A549 (cell line): ENCODE measurements at regions not wholly inside any gene's neighbourhood (a gene's known extent, or its start where the extent isn't known, plus 50 kb on each side); places are given as distances from the start of the nearest gene placed in this dataset.

Experiments used
- ATAC-seq, 2 experiments: fragments of 200-7000 bp in 1 of 2; fragments of >200 bp in 1 of 2; cut with Nextera tagmentation in 1 of 2; cut with Tn5 transposase in 1 of 2; 3 replicates each; pipeline versions ENCODE4 v1.8.0 to v1.9.1; 2018 to 2020; ENCODE audit warnings: mild to moderate bottlenecking in 1 of 2, moderate library complexity in 1 of 2
- CTCF ChIA-PET: fragments of 300-600 bp; sonication (Branson Sonifier 250); formaldehyde crosslinking; extraction: SDS; loops from one replicate; lab custom pipeline; 2021; ENCODE audit warnings: antibody characterized with exemption, inconsistent platforms; lab: Yijun Ruan, JAX
- POLR2A ChIA-PET: fragments of 350-600 bp; formaldehyde crosslinking; extraction: SDS; loops from one replicate; lab custom pipeline; 2021; ENCODE audit warnings: antibody characterized with exemption, inconsistent platforms; lab: Yijun Ruan, JAX
- DNase-seq, 2 experiments: peaks; one replicate each; pipeline versions ENCODE4 v3.0.0 to v3.0.0-alpha.2; 2011 to 2016; ENCODE audit warnings: low read depth in 1 of 2, low spot score in 1 of 2
- FAIRE-seq: peaks from 2 replicates; lab custom pipeline; 2011; peaks lifted over from hg19 to GRCh38; lab: Jason Lieb, UNC
- H3K27ac ChIP-seq, 2 experiments: fragments of >200 bp; sonication (Bioruptor Twin); formaldehyde crosslinking; 3 replicates each; pipeline ENCODE4 v1.5.1; 2016 to 2017
- H3K4me1 ChIP-seq: fragments of >200 bp; sonication (Bioruptor Twin); formaldehyde crosslinking; 3 replicates; pipeline ENCODE4 v1.6.1; 2016
- H3K4me2 ChIP-seq: fragments of >200 bp; sonication (Bioruptor Twin); formaldehyde crosslinking; 3 replicates; pipeline ENCODE4 v1.6.1; 2016
- H3K4me3 ChIP-seq: fragments of >200 bp; sonication (Bioruptor Twin); formaldehyde crosslinking; 3 replicates; pipeline ENCODE4 v1.5.1; 2016
- H3K9me3 ChIP-seq: fragments of >200 bp; sonication (Bioruptor Twin); formaldehyde crosslinking; 3 replicates; pipeline ENCODE4 v1.6.1; 2016
- ATOH8 ChIP-seq: fragments of 250-450 bp; sonication (Bioruptor Pico); IDR thresholded peaks from 2 replicates; pipeline ENCODE4 v1.5.0; 2020; ENCODE audit warnings: low read depth, mild to moderate bottlenecking, moderate library complexity
- BCL3 ChIP-seq: fragments of >200 bp; sonication (Bioruptor Twin); formaldehyde crosslinking; IDR thresholded peaks from 3 replicates; pipeline ENCODE4 v1.6.1; 2016
- E2F6 ChIP-seq: IDR thresholded peaks from 2 replicates; pipeline ENCODE4 v1.6.1; 2012; ENCODE audit warnings: low read depth, borderline replicate concordance
- EHF ChIP-seq: fragments of 250-450 bp; sonication (Bioruptor Pico); IDR thresholded peaks from 2 replicates; pipeline ENCODE4 v1.5.0; 2020; ENCODE audit warnings: mild to moderate bottlenecking
- EHMT2 ChIP-seq: fragments of 200-600 bp; sonication (generic); IDR thresholded peaks from 2 replicates; pipeline ENCODE4 v1.6.1; 2016; ENCODE audit warnings: antibody characterized with exemption, low read depth, mild to moderate bottlenecking, moderate library complexity
- EP300 ChIP-seq, 2 experiments: fragments of >200 bp; sonication (Bioruptor Twin); formaldehyde crosslinking; IDR thresholded peaks; 2 replicates in 1 of 2; 3 replicates in 1 of 2; pipeline ENCODE4 v1.6.1; 2016 to 2017
- FOSB ChIP-seq: fragments of 250-450 bp; sonication (Bioruptor Pico); IDR thresholded peaks from 2 replicates; pipeline ENCODE4 v1.5.0; 2020; ENCODE audit warnings: mild to moderate bottlenecking, moderate library complexity
- HEYL ChIP-seq: fragments of 250-450 bp; sonication (Bioruptor Pico); IDR thresholded peaks from 2 replicates; pipeline ENCODE4 v1.8.0; 2021; ENCODE audit warnings: mild to moderate bottlenecking, moderate library complexity
- HOXA7 ChIP-seq: fragments of 250-450 bp; sonication (Bioruptor Pico); IDR thresholded peaks from 2 replicates; pipeline ENCODE4 v1.5.0; 2020; ENCODE audit warnings: mild to moderate bottlenecking, moderate library complexity
- HOXB5 ChIP-seq: fragments of 250-450 bp; sonication (Bioruptor Pico); IDR thresholded peaks from 2 replicates; pipeline ENCODE4 v1.5.0; 2020; ENCODE audit warnings: mild to moderate bottlenecking, moderate library complexity
- JUN ChIP-seq, 2 experiments: fragments of >200 bp; sonication (Bioruptor Twin); formaldehyde crosslinking; IDR thresholded peaks; 2 replicates in 1 of 2; 3 replicates in 1 of 2; pipeline ENCODE4 v1.6.1; 2016 to 2017
- KDM1A ChIP-seq: fragments of 200-600 bp; sonication (generic); IDR thresholded peaks from 2 replicates; pipeline ENCODE4 v1.6.1; 2016; ENCODE audit warnings: low read depth, mild to moderate bottlenecking
- MAFK ChIP-seq: fragments of 450-650 bp; IDR thresholded peaks from 2 replicates; pipeline ENCODE4 v1.6.1; 2014; ENCODE audit not compliant: partially characterized antibody
- MAZ ChIP-seq: fragments of 150-350 bp; IDR thresholded peaks from 2 replicates; pipeline ENCODE4 v1.6.1; 2014; ENCODE audit warnings: antibody characterized with exemption, low read depth, low read length, borderline replicate concordance
- MYC ChIP-seq: IDR thresholded peaks from 2 replicates; pipeline ENCODE4 v1.6.1; 2012; ENCODE audit warnings: mild to moderate bottlenecking, inconsistent platforms, low read length, improper control_type of control experiment, borderline replicate concordance
- POLR2A ChIP-seq: IDR thresholded peaks from 2 replicates; pipeline ENCODE4 v1.6.1; 2012; ENCODE audit warnings: mild to moderate bottlenecking, low read length
- POLR2AphosphoS2 ChIP-seq: conservative IDR thresholded peaks from 2 replicates; pipeline ENCODE4 v1.6.1; 2012; ENCODE audit warnings: low read length, improper control_type of control experiment, inconsistent platforms
- RAD21 ChIP-seq, 2 experiments: fragments of >200 bp in 1 of 2; sonication (Bioruptor Twin) in 1 of 2; formaldehyde crosslinking in 1 of 2; IDR thresholded peaks in 1 of 2; conservative IDR thresholded peaks in 1 of 2; 2 replicates in 1 of 2; 3 replicates in 1 of 2; pipeline ENCODE4 v1.6.1; 2012 to 2018; ENCODE audit warnings: inconsistent platforms in 1 of 2
- RFX5 ChIP-seq: fragments of 450-650 bp; IDR thresholded peaks from 2 replicates; pipeline ENCODE4 v1.7.1; 2014; ENCODE audit warnings: antibody characterized with exemption, mild to moderate bottlenecking, moderate library complexity
- TP53 ChIP-seq: fragments of 250-450 bp; sonication (Bioruptor Pico); IDR thresholded peaks from 2 replicates; pipeline ENCODE4 v1.5.0; 2021; ENCODE audit warnings: mild to moderate bottlenecking, moderate library complexity
- ZC3H11A ChIP-seq: fragments of 450-650 bp; IDR thresholded peaks from 2 replicates; pipeline ENCODE4 v1.6.1; 2014; ENCODE audit warnings: antibody characterized with exemption, mild to moderate bottlenecking
- WGBS: methylation state at CpG from one replicate; pipeline ENCODE4 v1.1.6; 2017; ENCODE audit errors: missing lambda C conversion rate; 5-methylcytosine and 5-hydroxymethylcytosine counted together
- TF ChIP-seq, protein P1 (sequence below): fragments of 150-350 bp; IDR thresholded peaks from 2 replicates; pipeline ENCODE4 v1.6.1; 2014; ENCODE audit warnings: low read depth, mild to moderate bottlenecking, low read length

DNA sequence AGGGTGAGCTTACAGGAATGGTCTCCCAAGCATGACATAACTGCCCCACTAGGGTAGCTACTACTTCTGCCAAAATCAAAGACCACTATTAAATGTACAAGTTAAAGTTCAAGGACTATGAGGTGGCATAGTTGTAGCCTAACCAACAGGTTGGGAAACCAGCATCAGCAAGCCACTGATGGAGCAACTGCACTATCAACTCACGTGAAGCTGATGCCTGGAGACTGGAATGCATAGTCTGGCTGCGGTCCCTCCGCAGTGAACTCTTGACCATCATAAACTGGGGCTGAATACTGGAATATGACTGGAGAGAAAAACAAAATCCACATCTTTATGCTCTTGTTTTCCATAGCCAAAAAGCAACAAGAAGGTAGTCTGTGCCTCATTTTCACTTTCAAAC lies 541.4 kb downstream of the DNAJB9 start:
- FAIRE-seq (no peak), DNase-seq (no peak), ATAC-seq (no peak)
- no peaks in the 10 kb centered on the region for H3K4me1 ChIP-seq
- no peak for TF ChIP-seq EHF (CRISPR knock-in tag)
- TF ChIP-seq JUN (IDR thresholded peaks at IDR 0.05) = no peak
- TF ChIP-seq BCL3 = no peak
- no peak for TF ChIP-seq EHMT2
- TF ChIP-seq HEYL = no peak
- TF ChIP-seq TP53 (CRISPR knock-in tag) = no peak
- no peak for TF ChIP-seq EP300 (IDR thresholded peaks at IDR 0.05)
- H3K4me2 ChIP-seq = no peak overlapping the region
- WGBS = 6% methylated on average over 3 of the region's 3 CpGs
- H3K4me3 ChIP-seq = no peak overlapping the region
- no peaks in the 10 kb centered on the region for H3K9me3 ChIP-seq
- POLR2A ChIA-PET = no interaction called here
- H3K27ac ChIP-seq = no peak overlapping the region
- CTCF ChIA-PET = no interaction called here

- POLR2A ChIA-PET = no interaction called here
- Histone ChIP-seq H3K9me3 (no peaks in the 10 kb centered on the region), H3K27ac (no peak overlapping the region), H3K4me1 (no peaks in the 10 kb centered on the region), H3K4me3 (no peak overlapping the region), H3K4me2 (no peak overlapping the region)
- FAIRE-seq = no peak
- 14% methylated on average over 4 of the region's 4 CpGs for WGBS
- DNase-seq = no peak
- CTCF ChIA-PET = interaction anchor here (0.9 kb wide), 1 partner anchor 9 kb away, joined by 4 read pairs; no protein-coding TSS in a partner anchor
- TF ChIP-seq TP53 (CRISPR knock-in tag) (no peak), POLR2A (no peak), MAZ (no peak), E2F6 (no peak), HOXB5 (no peak), MAFK (no peak), EHF (CRISPR knock-in tag) (no peak), RFX5 (no peak), RAD21 (conservative IDR thresholded peaks at IDR 0.05 in 1 of 2, IDR thresholded peaks at IDR 0.05 in 1 of 2) (no peak), ATOH8 (CRISPR knock-in tag) (no peak), POLR2AphosphoS2 (no peak), MYC (no peak), HOXA7 (CRISPR knock-in tag) (no peak), FOSB (CRISPR knock-in tag) (no peak), ZC3H11A (no peak), KDM1A (no peak)
- TF ChIP-seq, protein P1, sequence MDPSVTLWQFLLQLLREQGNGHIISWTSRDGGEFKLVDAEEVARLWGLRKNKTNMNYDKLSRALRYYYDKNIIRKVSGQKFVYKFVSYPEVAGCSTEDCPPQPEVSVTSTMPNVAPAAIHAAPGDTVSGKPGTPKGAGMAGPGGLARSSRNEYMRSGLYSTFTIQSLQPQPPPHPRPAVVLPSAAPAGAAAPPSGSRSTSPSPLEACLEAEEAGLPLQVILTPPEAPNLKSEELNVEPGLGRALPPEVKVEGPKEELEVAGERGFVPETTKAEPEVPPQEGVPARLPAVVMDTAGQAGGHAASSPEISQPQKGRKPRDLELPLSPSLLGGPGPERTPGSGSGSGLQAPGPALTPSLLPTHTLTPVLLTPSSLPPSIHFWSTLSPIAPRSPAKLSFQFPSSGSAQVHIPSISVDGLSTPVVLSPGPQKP = no peak
- no peak for ATAC-seq
Observed at GRCh38 chr7:109121599-109122300, 552.1 kb downstream of the DNAJB9 start.
